Osteocyte (in vitro differentiated cells): ENCODE measurements at regions not wholly inside any gene's neighbourhood (a gene's known extent, or its start where the extent isn't known, plus 50 kb on each side); places are given as distances from the start of the nearest gene placed in this dataset.
"Not testable (repeated sequence)": the region's sequence is repeated elsewhere in the genome, so short reads cannot be mapped to it uniquely, and the experiment has no call there.

Experiments
- DNase-seq: peaks from one replicate; pipeline ENCODE4 v3.0.0; 2021; ENCODE audit warnings: mixed read lengths; ENCODE audit not compliant: unreplicated experiment; ENCODE audit errors: extremely low spot score
- H3K27ac Mint-ChIP-seq: one replicate; pipeline ENCODE4 v1.8.0; 2021; ENCODE audit warnings: mild to moderate bottlenecking, mixed read lengths; ENCODE audit not compliant: unreplicated experiment
- H3K27me3 Mint-ChIP-seq: one replicate; pipeline ENCODE4 v1.8.0; 2021; ENCODE audit warnings: mixed read lengths; ENCODE audit not compliant: unreplicated experiment
- H3K36me3 Mint-ChIP-seq: one replicate; pipeline ENCODE4 v1.8.0; 2021; ENCODE audit warnings: mixed read lengths; ENCODE audit not compliant: unreplicated experiment
- H3K4me1 Mint-ChIP-seq: one replicate; pipeline ENCODE4 v1.8.0; 2021; ENCODE audit warnings: mixed read lengths; ENCODE audit not compliant: unreplicated experiment
- H3K4me3 Mint-ChIP-seq: one replicate; pipeline ENCODE4 v1.8.0; 2021; ENCODE audit warnings: mild to moderate bottlenecking, moderate library complexity, mixed read lengths; ENCODE audit not compliant: unreplicated experiment
- H3K9me3 Mint-ChIP-seq: one replicate; pipeline ENCODE4 v1.8.0; 2021; ENCODE audit warnings: mixed read lengths; ENCODE audit not compliant: unreplicated experiment
- TF ChIP-seq, protein P1 (sequence below): fragments of 200-600 bp; sonication (generic); IDR thresholded peaks from 2 replicates; pipeline ENCODE4 v1.5.0; 2021; ENCODE audit warnings: antibody characterized with exemption, mild to moderate bottlenecking, moderate library complexity

- H3K27me3 Mint-ChIP-seq: no peaks in the 10 kb centered on the region
- H3K9me3 Mint-ChIP-seq: no peaks in the 10 kb centered on the region
- H3K4me3 Mint-ChIP-seq: no peak overlapping the region
- no peak for DNase-seq
- TF ChIP-seq, protein P1, sequence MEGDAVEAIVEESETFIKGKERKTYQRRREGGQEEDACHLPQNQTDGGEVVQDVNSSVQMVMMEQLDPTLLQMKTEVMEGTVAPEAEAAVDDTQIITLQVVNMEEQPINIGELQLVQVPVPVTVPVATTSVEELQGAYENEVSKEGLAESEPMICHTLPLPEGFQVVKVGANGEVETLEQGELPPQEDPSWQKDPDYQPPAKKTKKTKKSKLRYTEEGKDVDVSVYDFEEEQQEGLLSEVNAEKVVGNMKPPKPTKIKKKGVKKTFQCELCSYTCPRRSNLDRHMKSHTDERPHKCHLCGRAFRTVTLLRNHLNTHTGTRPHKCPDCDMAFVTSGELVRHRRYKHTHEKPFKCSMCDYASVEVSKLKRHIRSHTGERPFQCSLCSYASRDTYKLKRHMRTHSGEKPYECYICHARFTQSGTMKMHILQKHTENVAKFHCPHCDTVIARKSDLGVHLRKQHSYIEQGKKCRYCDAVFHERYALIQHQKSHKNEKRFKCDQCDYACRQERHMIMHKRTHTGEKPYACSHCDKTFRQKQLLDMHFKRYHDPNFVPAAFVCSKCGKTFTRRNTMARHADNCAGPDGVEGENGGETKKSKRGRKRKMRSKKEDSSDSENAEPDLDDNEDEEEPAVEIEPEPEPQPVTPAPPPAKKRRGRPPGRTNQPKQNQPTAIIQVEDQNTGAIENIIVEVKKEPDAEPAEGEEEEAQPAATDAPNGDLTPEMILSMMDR: no peak
- H3K4me1 Mint-ChIP-seq: peaks cover 13% of the 10 kb centered on the region
- H3K27ac Mint-ChIP-seq: no peak overlapping the region
- H3K36me3 Mint-ChIP-seq: no peaks in the 10 kb centered on the region
Observed at GRCh38 chr1:219415915-219416314, 197.0 kb downstream of the ZC3H11B start.

DNA sequence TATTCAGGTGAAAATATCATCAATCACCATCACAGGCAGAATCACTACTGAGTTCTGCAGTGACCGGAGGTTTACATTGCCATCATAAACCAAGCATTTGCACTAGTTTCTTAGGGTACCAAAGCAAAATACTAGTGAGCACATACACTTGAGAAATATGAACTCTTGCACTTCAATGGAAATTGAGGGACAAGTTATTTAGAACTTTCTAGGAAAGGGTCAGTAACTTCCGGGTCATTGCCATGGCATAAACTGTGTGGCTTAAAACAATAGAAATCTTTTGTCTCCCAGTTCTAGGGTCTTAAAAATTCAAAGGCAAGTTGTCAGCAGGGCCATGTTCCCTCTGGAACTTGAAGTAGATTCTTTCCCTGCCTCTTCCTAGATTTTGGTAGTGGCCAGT lies 197.5 kb downstream of the ZC3H11B start:
- TF ChIP-seq, protein P1: no peak
- H3K27me3 Mint-ChIP-seq: no peaks in the 10 kb centered on the region
- H3K27ac Mint-ChIP-seq: no peak overlapping the region
- DNase-seq: no peak
- H3K9me3 Mint-ChIP-seq: no peaks in the 10 kb centered on the region
- H3K4me3 Mint-ChIP-seq: no peak overlapping the region
- H3K4me1 Mint-ChIP-seq: peaks cover 13% of the 10 kb centered on the region
- no peaks in the 10 kb centered on the region for H3K36me3 Mint-ChIP-seq

GRCh38 chr1:219414250-219414649 lies 198.7 kb downstream of the ZC3H11B start:
- no peak overlapping the region for H3K27ac Mint-ChIP-seq
- no peak for DNase-seq

DNA sequence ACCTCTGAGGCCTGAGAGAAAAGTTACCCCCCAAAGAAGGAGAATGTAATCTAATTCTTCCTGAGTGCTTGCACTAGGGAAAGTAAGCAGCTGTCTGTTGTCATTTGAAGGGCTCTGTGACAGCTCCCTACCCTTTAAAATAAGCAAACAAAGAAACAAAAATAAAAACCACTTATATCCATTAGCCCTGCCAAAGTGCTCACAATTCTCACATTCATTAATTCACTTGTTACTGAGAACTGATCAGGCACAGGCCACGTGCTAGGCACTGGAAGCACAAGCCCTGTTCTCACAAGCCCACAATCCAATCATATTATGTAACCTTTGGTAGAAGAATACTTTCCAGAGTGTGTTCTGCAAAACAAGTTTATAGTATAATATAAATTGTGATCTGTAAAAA lies 199.4 kb downstream of the ZC3H11B start:
- Mint-ChIP-seq H3K27me3 (no peaks in the 10 kb centered on the region), H3K27ac (no peak overlapping the region), H3K4me3 (no peak overlapping the region), H3K9me3 (no peaks in the 10 kb centered on the region), H3K36me3 (no peaks in the 10 kb centered on the region), H3K4me1 (peaks cover 13% of the 10 kb centered on the region)
- no peak for DNase-seq
- TF ChIP-seq, protein P1: no peak

More at GRCh38 chr1:219414250-219414649, 198.7 kb downstream of the ZC3H11B start:
- no peaks in the 10 kb centered on the region for H3K9me3 Mint-ChIP-seq
- no peaks in the 10 kb centered on the region for H3K36me3 Mint-ChIP-seq
- TF ChIP-seq, protein P1: no peak
- H3K4me3 Mint-ChIP-seq: no peak overlapping the region
- no peaks in the 10 kb centered on the region for H3K27me3 Mint-ChIP-seq
- H3K4me1 Mint-ChIP-seq: peaks cover 13% of the 10 kb centered on the region

- H3K36me3 Mint-ChIP-seq: no peaks in the 10 kb centered on the region
- no peak overlapping the region for H3K27ac Mint-ChIP-seq
- no peaks in the 10 kb centered on the region for H3K27me3 Mint-ChIP-seq
- no peak for DNase-seq
- H3K4me3 Mint-ChIP-seq: no peak overlapping the region
- no peaks in the 10 kb centered on the region for H3K9me3 Mint-ChIP-seq
- TF ChIP-seq, protein P1: no peak
- peaks cover 13% of the 10 kb centered on the region for H3K4me1 Mint-ChIP-seq
Observed at GRCh38 chr1:219412772-219413171, 200.1 kb downstream of the ZC3H11B start.

DNA sequence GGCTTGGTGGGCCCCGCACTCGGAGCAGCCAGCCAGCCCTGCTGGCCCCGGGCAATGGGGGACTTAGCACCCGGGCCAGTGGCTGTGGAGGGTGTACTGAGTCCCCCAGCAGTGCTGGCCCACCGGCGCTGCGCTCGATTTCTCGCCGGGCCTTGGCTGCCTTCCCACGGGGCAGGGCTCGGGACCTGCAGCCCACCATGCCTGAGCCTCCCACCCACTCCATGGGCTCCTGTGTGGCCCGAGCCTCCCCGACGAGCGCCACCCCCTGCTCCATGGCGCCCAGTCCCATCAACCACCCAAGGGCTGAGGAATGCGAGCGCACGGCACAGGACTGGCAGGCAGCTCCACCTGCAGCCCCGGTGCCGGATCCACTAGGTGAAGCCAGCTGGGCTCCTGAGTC lies 202.2 kb downstream of the ZC3H11B start:
- not testable (repeated sequence) for H3K27me3 Mint-ChIP-seq, H3K4me3 Mint-ChIP-seq, H3K9me3 Mint-ChIP-seq, H3K36me3 Mint-ChIP-seq, DNase-seq, H3K27ac Mint-ChIP-seq
- H3K4me1 Mint-ChIP-seq: peaks cover 13% of the 10 kb centered on the region
